ENCODE measurements at regions not wholly inside any gene's neighbourhood (a gene's known extent, or its start where the extent isn't known, plus 50 kb on each side); places are given as distances from the start of the nearest gene placed in this dataset.

DNA sequence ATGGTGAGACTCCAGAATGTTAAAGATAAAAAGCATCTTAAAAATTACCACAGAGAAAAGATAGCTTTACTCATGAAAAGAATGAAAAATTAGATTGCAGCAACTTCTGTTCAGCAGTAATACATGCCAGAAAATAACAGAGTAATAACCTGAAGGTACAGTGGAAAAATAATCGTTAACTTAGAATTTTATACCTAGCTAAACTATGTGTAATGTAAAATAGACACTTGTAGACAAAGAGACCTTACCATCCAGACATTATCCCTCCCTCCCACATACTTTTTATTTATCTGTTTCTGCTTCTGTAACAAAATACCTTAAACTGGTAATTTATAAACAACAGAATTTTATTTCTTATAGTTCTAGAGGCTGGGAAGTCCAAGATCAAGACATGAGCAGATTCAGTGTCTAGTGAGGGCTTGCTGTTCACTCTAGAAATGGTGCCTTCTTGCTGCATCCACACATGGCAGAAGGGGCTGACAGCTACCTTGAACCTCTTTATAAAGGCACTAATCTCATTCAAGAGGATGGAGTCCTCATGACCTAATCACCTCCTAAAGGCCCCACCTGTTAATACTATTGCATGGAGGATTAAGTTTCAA, 90.7 kb downstream of the COL6A6 start:
- FAIRE-seq (no peak), DNase-seq (ENCODE audit: insufficient read length, low spot score) (no peak)
- no peak for TF ChIP-seq PAX5 (IDR thresholded peaks at IDR 0.05; ENCODE audit: insufficient read depth, low read length, severe bottlenecking)
- no peak for TF ChIP-seq POU2F2 (IDR thresholded peaks at IDR 0.05; ENCODE audit: low read depth, low read length)
- no peak for TF ChIP-seq TAF1 (IDR thresholded peaks at IDR 0.05; ENCODE audit: low read depth, low read length)
- no peak for TF ChIP-seq POLR2AphosphoS5 (IDR thresholded peaks at IDR 0.05; ENCODE audit: low read depth, low read length)
- TF ChIP-seq POLR2A (IDR thresholded peaks at IDR 0.05; ENCODE audit: low read depth, low read length): no peak
- TF ChIP-seq SPI1 (IDR thresholded peaks at IDR 0.05; ENCODE audit: low read depth, low read length): no peak

- TF ChIP-seq POU2F2 (IDR thresholded peaks at IDR 0.05; ENCODE audit: low read depth, low read length): no peak
- no peak for TF ChIP-seq POLR2AphosphoS5 (IDR thresholded peaks at IDR 0.05; ENCODE audit: low read depth, low read length)
- no peak for TF ChIP-seq PAX5 (IDR thresholded peaks at IDR 0.05; ENCODE audit: insufficient read depth, low read length, severe bottlenecking)
- TF ChIP-seq POLR2A (IDR thresholded peaks at IDR 0.05; ENCODE audit: low read depth, low read length): no peak
- no peak for TF ChIP-seq TAF1 (IDR thresholded peaks at IDR 0.05; ENCODE audit: low read depth, low read length)
- no peak for TF ChIP-seq SPI1 (IDR thresholded peaks at IDR 0.05; ENCODE audit: low read depth, low read length)
- no peak for DNase-seq (ENCODE audit: insufficient read length, low spot score)
- no peak for FAIRE-seq
Observed at GRCh38 chr3:130609166-130609979, 92.4 kb downstream of the COL6A6 start.

DNA sequence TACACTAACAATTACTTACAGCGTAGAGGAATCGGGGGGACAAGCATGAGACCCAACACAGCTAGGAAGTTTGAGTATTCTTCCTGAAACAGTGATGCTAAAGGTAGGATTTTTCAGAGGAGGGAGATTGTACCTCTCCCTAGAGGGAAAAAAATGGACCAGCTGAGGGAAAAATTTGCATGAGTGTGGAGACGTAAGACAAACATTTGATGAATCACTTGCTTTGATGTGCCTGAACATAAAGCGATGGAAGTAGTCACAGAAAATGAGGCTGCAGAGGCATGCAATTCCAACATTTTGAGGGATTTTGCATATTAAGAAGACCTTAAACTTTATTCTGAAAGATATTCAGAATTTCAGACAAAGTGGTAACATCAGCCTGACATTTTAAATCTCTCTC, 102.2 kb downstream of the COL6A6 start:
- FAIRE-seq (no peak), DNase-seq (ENCODE audit: insufficient read length, low spot score) (no peak)
- TF ChIP-seq POLR2A (IDR thresholded peaks at IDR 0.05; ENCODE audit: low read depth, low read length) (no peak), POU2F2 (IDR thresholded peaks at IDR 0.05; ENCODE audit: low read depth, low read length) (no peak), TAF1 (IDR thresholded peaks at IDR 0.05; ENCODE audit: low read depth, low read length) (no peak), PAX5 (IDR thresholded peaks at IDR 0.05; ENCODE audit: insufficient read depth, low read length, severe bottlenecking) (no peak), POLR2AphosphoS5 (IDR thresholded peaks at IDR 0.05; ENCODE audit: low read depth, low read length) (no peak), SPI1 (IDR thresholded peaks at IDR 0.05; ENCODE audit: low read depth, low read length) (no peak)

GRCh38 chr3:130621824-130622223, 104.8 kb downstream of the COL6A6 start:
- DNase-seq (ENCODE audit: insufficient read length, low spot score): no peak
- no peak for TF ChIP-seq PAX5 (IDR thresholded peaks at IDR 0.05; ENCODE audit: insufficient read depth, low read length, severe bottlenecking)
- TF ChIP-seq POLR2A (IDR thresholded peaks at IDR 0.05; ENCODE audit: low read depth, low read length): no peak
- TF ChIP-seq POLR2AphosphoS5 (IDR thresholded peaks at IDR 0.05; ENCODE audit: low read depth, low read length): no peak
- TF ChIP-seq TAF1 (IDR thresholded peaks at IDR 0.05; ENCODE audit: low read depth, low read length): no peak
- no peak for TF ChIP-seq POU2F2 (IDR thresholded peaks at IDR 0.05; ENCODE audit: low read depth, low read length)
- no peak for TF ChIP-seq SPI1 (IDR thresholded peaks at IDR 0.05; ENCODE audit: low read depth, low read length)
- no peak for FAIRE-seq

DNA sequence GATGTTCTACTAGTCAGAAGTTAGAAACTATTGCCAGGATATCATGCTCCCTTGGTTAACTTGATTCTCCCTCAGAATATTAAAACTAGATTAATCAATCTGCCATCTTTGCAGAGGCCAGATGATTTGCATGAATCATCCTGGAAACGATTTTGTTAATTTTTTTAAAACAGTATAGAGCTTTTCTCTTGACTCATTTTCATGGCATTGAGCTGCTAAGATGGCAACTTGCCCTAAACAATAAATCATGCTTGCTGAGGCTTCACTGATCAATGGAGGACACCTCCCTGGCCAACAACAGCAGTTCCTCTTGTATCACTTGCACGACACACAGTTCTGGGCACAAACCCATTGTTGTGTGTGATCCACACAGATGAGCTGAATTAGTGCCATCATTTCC, 109.1 kb downstream of the COL6A6 start:
- FAIRE-seq: no peak
- no peak for DNase-seq (ENCODE audit: insufficient read length, low spot score)
- no peak for TF ChIP-seq TAF1 (IDR thresholded peaks at IDR 0.05; ENCODE audit: low read depth, low read length)
- TF ChIP-seq POLR2A (IDR thresholded peaks at IDR 0.05; ENCODE audit: low read depth, low read length): no peak

- TF ChIP-seq POU2F2 (IDR thresholded peaks at IDR 0.05; ENCODE audit: low read depth, low read length) (no peak), POLR2A (IDR thresholded peaks at IDR 0.05; ENCODE audit: low read depth, low read length) (no peak), POLR2AphosphoS5 (IDR thresholded peaks at IDR 0.05; ENCODE audit: low read depth, low read length) (no peak)
- DNase-seq (ENCODE audit: insufficient read length, low spot score): no peak
- no peak for FAIRE-seq
Observed at GRCh38 chr3:130627143-130627855, 110.3 kb downstream of the COL6A6 start.

DNA sequence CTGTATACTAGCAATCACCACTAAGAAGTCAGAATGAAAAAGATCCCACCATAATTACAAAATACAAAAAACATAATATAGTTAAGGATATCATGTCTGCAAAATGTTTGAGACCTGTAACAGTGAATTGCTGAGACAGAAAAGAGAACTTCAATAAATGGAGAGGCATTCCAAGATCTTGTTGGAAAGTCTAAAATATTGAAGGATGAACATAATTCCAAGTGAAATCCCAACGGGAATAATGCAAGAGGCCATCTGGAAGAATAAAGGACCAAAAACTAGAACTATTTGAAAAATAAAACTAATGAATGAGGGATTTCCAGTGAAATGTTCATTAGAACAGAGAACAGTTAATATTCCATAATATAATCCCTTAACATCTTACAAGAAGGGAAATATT, 110.9 kb downstream of the COL6A6 start:
- DNase-seq (ENCODE audit: insufficient read length, low spot score) (no peak), FAIRE-seq (no peak)
- TF ChIP-seq POLR2AphosphoS5 (IDR thresholded peaks at IDR 0.05; ENCODE audit: low read depth, low read length): no peak
- TF ChIP-seq PAX5 (IDR thresholded peaks at IDR 0.05; ENCODE audit: insufficient read depth, low read length, severe bottlenecking): no peak
- TF ChIP-seq SPI1 (IDR thresholded peaks at IDR 0.05; ENCODE audit: low read depth, low read length): no peak
- no peak for TF ChIP-seq POU2F2 (IDR thresholded peaks at IDR 0.05; ENCODE audit: low read depth, low read length)
- TF ChIP-seq TAF1 (IDR thresholded peaks at IDR 0.05; ENCODE audit: low read depth, low read length): no peak
- no peak for TF ChIP-seq POLR2A (IDR thresholded peaks at IDR 0.05; ENCODE audit: low read depth, low read length)

Measured in GM12891 (cell line).